HCT116 (cell line): ENCODE measurements at regions not wholly inside any gene's neighbourhood (a gene's known extent, or its start where the extent isn't known, plus 50 kb on each side); places are given as distances from the start of the nearest gene placed in this dataset.

Source experiments
- ATAC-seq: fragments of 200-7000 bp; cut with Tn5 transposase; 2 replicates; pipeline ENCODE4 v1.9.1; 2020; ENCODE audit warnings: mild to moderate bottlenecking, moderate library complexity
- BruUV-seq: library from RNA; stranded (reverse); fragments of 400-500 nt; replicated peaks from 2 replicates; lab custom pipeline; 2021; lab: Mats Ljungman, UMichigan
- CTCF ChIA-PET: fragments of 300-600 bp; sonication (Branson Sonifier 250); formaldehyde crosslinking; loops from one replicate; lab custom pipeline; 2021; ENCODE audit warnings: antibody characterized with exemption; lab: Charles Lee
- POLR2A ChIA-PET: fragments of 300-600, 350-600 bp; sonication (Branson Sonifier 250); formaldehyde crosslinking; loops from one replicate; lab custom pipeline; 2021; ENCODE audit warnings: antibody characterized with exemption; lab: Charles Lee
- RAD21 ChIA-PET, 2 experiments: fragments of 300-600 bp; sonication (Branson Sonifier 250); formaldehyde crosslinking; loops; one replicate each; lab custom pipeline; 2023; ENCODE audit warnings: low total read pairs in 2 of 2; ENCODE audit not compliant: uncharacterized antibody in 2 of 2, unreplicated experiment in 2 of 2, low non-redundant PET in 1 of 2; lab: Charles Lee
- DNase-seq: peaks from one replicate; pipeline ENCODE4 v3.0.0-alpha.2; 2010; ENCODE audit warnings: low read depth, low spot score
- H2AFZ ChIP-seq: fragments of 200-600 bp; shearing (Covaris generic), sonication (generic); 2 replicates; pipeline ENCODE4 v1.6.1; 2017; ENCODE audit warnings: low read depth, mixed run types, mixed read lengths, antibody characterized with exemption, low read length; ENCODE audit not compliant: poor library complexity, severe bottlenecking
- H3K27ac ChIP-seq: 2 replicates; pipeline ENCODE4 v1.5.1; 2012; ENCODE audit warnings: low read depth, low read length
- H3K27me3 ChIP-seq: fragments of 200-600 bp; sonication (generic); 2 replicates; pipeline ENCODE4 v1.6.1; 2016; ENCODE audit warnings: mixed run types, low read length, mixed read lengths; ENCODE audit not compliant: insufficient read depth
- H3K36me3 ChIP-seq, 2 experiments: fragments of 200-500 bp in 1 of 2; fragments of 200-600 bp in 1 of 2; sonication (Bioruptor generic) in 1 of 2; sonication (generic) in 1 of 2; 2 replicates each; pipeline versions ENCODE4 v1.5.1 to v1.6.1; 2014 to 2016; ENCODE audit warnings: low read length in 2 of 2, inconsistent platforms in 1 of 2, mixed read lengths in 1 of 2, mixed run types in 1 of 2; ENCODE audit not compliant: insufficient read depth in 2 of 2, control insufficient read depth in 1 of 2
- H3K4me1 ChIP-seq, 2 experiments: fragments of 200-600 bp in 1 of 2; sonication (generic) in 1 of 2; 2 replicates each; pipeline versions ENCODE4 v1.5.1 to v1.6.1; 2012 to 2017; ENCODE audit warnings: low read length in 2 of 2, inconsistent platforms in 1 of 2, mild to moderate bottlenecking in 1 of 2, mixed read lengths in 1 of 2, mixed run types in 1 of 2, moderate library complexity in 1 of 2; ENCODE audit not compliant: insufficient read depth in 2 of 2, control insufficient read depth in 1 of 2
- H3K4me2 ChIP-seq: fragments of 200-600 bp; sonication (generic); 2 replicates; pipeline ENCODE4 v1.6.1; 2017; ENCODE audit warnings: mixed run types, low read length, mixed read lengths
- H3K4me3 ChIP-seq, 2 experiments: fragments of 200-600 bp in 1 of 2; sonication (generic) in 1 of 2; replicated peaks in 1 of 2; 2 replicates each; pipeline ENCODE4 v1.5.1; 2011 to 2016; ENCODE audit warnings: low read length in 2 of 2, control low read depth in 1 of 2, low read depth in 1 of 2, mild to moderate bottlenecking in 1 of 2, mixed read lengths in 1 of 2, mixed run types in 1 of 2
- H3K79me2 ChIP-seq: fragments of 200-600 bp; sonication (generic); 2 replicates; pipeline ENCODE4 v1.6.1; 2017; ENCODE audit warnings: mild to moderate bottlenecking, mixed run types, low read length, moderate library complexity, mixed read lengths; ENCODE audit not compliant: insufficient read depth
- H3K9ac ChIP-seq: fragments of 200-600 bp; sonication (generic); 2 replicates; pipeline ENCODE4 v1.6.1; 2016; ENCODE audit warnings: low read length, mixed read lengths
- H3K9me2 ChIP-seq: fragments of 200-600 bp; sonication (generic), shearing (Covaris generic); 2 replicates; pipeline ENCODE4 v1.6.1; 2017; ENCODE audit warnings: mixed run types, mild to moderate bottlenecking, moderate library complexity; ENCODE audit not compliant: insufficient read depth
- H3K9me3 ChIP-seq, 2 experiments: fragments of 200-500 bp in 1 of 2; fragments of 200-600 bp in 1 of 2; sonication (Bioruptor generic) in 1 of 2; sonication (generic) in 1 of 2; 2 replicates each; pipeline ENCODE4 v1.6.1; 2014 to 2017; ENCODE audit warnings: low read length in 2 of 2, mixed read lengths in 2 of 2, inconsistent platforms in 1 of 2, low read depth in 1 of 2, mild to moderate bottlenecking in 1 of 2, mixed run types in 1 of 2, moderate library complexity in 1 of 2; ENCODE audit not compliant: control insufficient read depth in 1 of 2, insufficient read depth in 1 of 2
- H4K20me1 ChIP-seq: fragments of 200-600 bp; sonication (generic), shearing (Covaris generic); 2 replicates; pipeline ENCODE4 v1.6.1; 2017; ENCODE audit warnings: mixed run types, mild to moderate bottlenecking, moderate library complexity; ENCODE audit not compliant: insufficient read depth
- CBX3 ChIP-seq: IDR thresholded peaks from 2 replicates; pipeline ENCODE4 v1.6.1; 2012; ENCODE audit warnings: low read depth
- JUND ChIP-seq: IDR thresholded peaks from 2 replicates; pipeline ENCODE4 v1.6.1; 2012
- POLR2A ChIP-seq: IDR thresholded peaks from 2 replicates; pipeline ENCODE4 v1.7.0; 2011; ENCODE audit warnings: borderline replicate concordance; ENCODE audit not compliant: insufficient read depth, insufficient read length; ENCODE audit errors: extremely low read depth
- POLR2AphosphoS5 ChIP-seq: IDR thresholded peaks from 2 replicates; pipeline ENCODE4 v1.6.1; 2011; ENCODE audit warnings: mild to moderate bottlenecking, low read depth, low read length, moderate library complexity
- RAD21 ChIP-seq: IDR thresholded peaks from 2 replicates; pipeline ENCODE4 v1.6.1; 2012; ENCODE audit warnings: low read depth, mild to moderate bottlenecking
- SP1 ChIP-seq: IDR thresholded peaks from 2 replicates; pipeline ENCODE4 v1.6.1; 2012; ENCODE audit warnings: low read depth
- SRF ChIP-seq: IDR thresholded peaks from 2 replicates; pipeline ENCODE4 v1.6.1; 2012; ENCODE audit warnings: low read depth
- ZFX ChIP-seq: fragments of 450-650 bp; IDR thresholded peaks from 2 replicates; pipeline ENCODE4 v1.6.1; 2017
- intact Hi-C: fragments of 100-400 bp; cut with micrococcal nuclease; formaldehyde crosslinking; loops from 2 replicates; pipeline ENCODE4 v1.10.0; 2022
- TF ChIP-seq, protein P1 (sequence below): IDR thresholded peaks from 2 replicates; pipeline ENCODE4 v1.6.1; 2012
- TF ChIP-seq, protein P2 (sequence below), 3 experiments: fragments of 200-600 bp in 1 of 3; sonication (generic) in 1 of 3; IDR thresholded peaks in 2 of 3; conservative IDR thresholded peaks in 1 of 3; 2 replicates each; pipeline ENCODE4 v1.5.1; 2012 to 2017; ENCODE audit warnings: low read depth in 2 of 3, low read length in 2 of 3, antibody characterized with exemption in 1 of 3, borderline replicate concordance in 1 of 3, control low read depth in 1 of 3, mild to moderate bottlenecking in 1 of 3, mixed read lengths in 1 of 3, mixed run types in 1 of 3, moderate library complexity in 1 of 3; ENCODE audit not compliant: insufficient read depth in 1 of 3
- TF ChIP-seq, protein P3 (sequence below): IDR thresholded peaks from 2 replicates; pipeline ENCODE4 v1.6.1; 2012; ENCODE audit warnings: low read depth

DNA sequence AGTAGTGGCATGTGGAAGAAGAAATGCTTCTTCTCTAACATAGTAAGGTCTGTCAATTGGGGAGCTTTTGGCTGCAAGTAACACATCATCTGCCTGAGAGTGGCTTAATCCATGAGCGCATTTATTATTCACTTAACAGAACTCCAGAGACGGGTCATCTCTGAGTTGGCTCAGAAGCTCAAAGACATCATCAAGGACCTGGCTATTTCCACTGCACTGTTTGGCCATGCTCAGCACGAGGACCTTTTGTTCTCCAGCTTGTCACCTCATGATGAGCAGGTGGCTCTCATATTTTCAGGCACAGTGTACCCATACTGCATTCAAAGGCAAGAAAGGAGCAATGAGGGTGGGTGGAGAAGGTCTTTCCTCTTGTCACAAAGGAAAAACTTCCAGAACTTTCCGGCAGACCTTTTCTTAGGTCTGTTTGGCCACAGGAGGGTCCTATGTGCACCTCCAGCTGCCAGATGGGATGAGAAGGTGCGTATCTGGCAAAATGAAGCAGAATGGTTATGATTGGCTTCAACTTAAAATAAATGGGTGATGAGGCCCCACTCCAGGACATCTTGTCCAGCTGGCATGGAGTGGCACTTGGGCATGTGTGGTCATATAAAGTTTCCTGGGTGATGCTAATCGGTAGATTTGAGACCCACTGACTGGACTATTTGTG is 55.6 kb upstream of the SHH start:
- Histone ChIP-seq H3K9me3 (no peaks in the 10 kb centered on the region; a peak in 1 of 4 replicates), H3K9me2 (no peaks in the 10 kb centered on the region), H3K9ac (no peak overlapping the region), H3K4me3 (no peak overlapping the region), H3K79me2 (no peaks in the 10 kb centered on the region), H3K36me3 (no peaks in the 10 kb centered on the region), H3K27ac (no peak overlapping the region), H3K4me1 (no peaks in the 10 kb centered on the region), H2AFZ (no peak overlapping the region), H3K27me3 (no peaks in the 10 kb centered on the region), H4K20me1 (no peaks in the 10 kb centered on the region), H3K4me2 (no peak overlapping the region)
- DNase-seq (no peak), ATAC-seq (no peak)
- ChIA-PET POLR2A (no interaction called here), CTCF (no interaction called here), RAD21 (no interaction called here)
- BruUV-seq, result no TSS peak
- intact Hi-C loops, result no loop called here
- TF ChIP-seq SP1 (no peak), ZFX (no peak), RAD21 (no peak), POLR2A (no peak), POLR2AphosphoS5 (no peak)
- TF ChIP-seq, protein P1, sequence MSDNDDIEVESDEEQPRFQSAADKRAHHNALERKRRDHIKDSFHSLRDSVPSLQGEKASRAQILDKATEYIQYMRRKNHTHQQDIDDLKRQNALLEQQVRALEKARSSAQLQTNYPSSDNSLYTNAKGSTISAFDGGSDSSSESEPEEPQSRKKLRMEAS, result no peak
- TF ChIP-seq, protein P2, sequence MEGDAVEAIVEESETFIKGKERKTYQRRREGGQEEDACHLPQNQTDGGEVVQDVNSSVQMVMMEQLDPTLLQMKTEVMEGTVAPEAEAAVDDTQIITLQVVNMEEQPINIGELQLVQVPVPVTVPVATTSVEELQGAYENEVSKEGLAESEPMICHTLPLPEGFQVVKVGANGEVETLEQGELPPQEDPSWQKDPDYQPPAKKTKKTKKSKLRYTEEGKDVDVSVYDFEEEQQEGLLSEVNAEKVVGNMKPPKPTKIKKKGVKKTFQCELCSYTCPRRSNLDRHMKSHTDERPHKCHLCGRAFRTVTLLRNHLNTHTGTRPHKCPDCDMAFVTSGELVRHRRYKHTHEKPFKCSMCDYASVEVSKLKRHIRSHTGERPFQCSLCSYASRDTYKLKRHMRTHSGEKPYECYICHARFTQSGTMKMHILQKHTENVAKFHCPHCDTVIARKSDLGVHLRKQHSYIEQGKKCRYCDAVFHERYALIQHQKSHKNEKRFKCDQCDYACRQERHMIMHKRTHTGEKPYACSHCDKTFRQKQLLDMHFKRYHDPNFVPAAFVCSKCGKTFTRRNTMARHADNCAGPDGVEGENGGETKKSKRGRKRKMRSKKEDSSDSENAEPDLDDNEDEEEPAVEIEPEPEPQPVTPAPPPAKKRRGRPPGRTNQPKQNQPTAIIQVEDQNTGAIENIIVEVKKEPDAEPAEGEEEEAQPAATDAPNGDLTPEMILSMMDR (IDR thresholded peaks at IDR 0.05 in 2 of 3, conservative IDR thresholded peaks at IDR 0.05 in 1 of 3; ENCODE audit: borderline replicate concordance in 1 of 3, insufficient read depth in 1 of 3, low read depth in 2 of 3, low read length in 2 of 3), result no peak

DNA sequence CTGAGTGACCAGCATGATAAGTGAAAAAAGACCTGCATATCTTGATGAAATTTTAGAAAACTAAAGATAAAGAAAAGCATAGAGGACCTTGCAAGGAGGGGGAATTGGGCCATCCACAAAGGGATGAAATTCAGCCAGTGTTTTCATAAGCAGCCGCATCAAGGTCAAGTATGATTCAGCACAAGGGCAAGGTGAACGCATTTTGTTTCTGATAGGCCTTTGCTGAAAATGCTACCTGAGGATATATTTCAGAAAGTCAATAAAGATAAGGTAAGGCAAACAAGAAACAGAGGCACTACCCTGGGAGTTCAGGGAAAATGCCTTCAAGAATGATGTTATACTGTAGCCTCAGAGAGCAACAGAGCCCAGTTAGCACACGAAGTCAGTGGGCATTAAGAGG is 55.0 kb upstream of the SHH start:
- intact Hi-C loops, result no loop called here
- no peak overlapping the region for H3K9ac ChIP-seq
- no peaks in the 10 kb centered on the region for H3K79me2 ChIP-seq
- H3K27ac ChIP-seq, result no peak overlapping the region
- H3K4me2 ChIP-seq, result no peak overlapping the region
- H3K9me3 ChIP-seq, result no peaks in the 10 kb centered on the region; a peak in 1 of 4 replicates
- peaks cover 1 to 3% of the 10 kb centered on the region in 2 experiments; a peak in 2 of 4 replicates for H3K4me1 ChIP-seq
- no peaks in the 10 kb centered on the region for H3K9me2 ChIP-seq
- no peak overlapping the region for H3K4me3 ChIP-seq
- RAD21 ChIA-PET, result no interaction called here
- BruUV-seq, result no TSS peak
- CTCF ChIA-PET, result no interaction called here
- no peaks in the 10 kb centered on the region for H3K27me3 ChIP-seq
- no peak for ATAC-seq
- no peak overlapping the region for H2AFZ ChIP-seq
- no peaks in the 10 kb centered on the region for H3K36me3 ChIP-seq
- DNase-seq, result no peak
- POLR2A ChIA-PET, result no interaction called here
- no peaks in the 10 kb centered on the region for H4K20me1 ChIP-seq
- no peak for TF ChIP-seq JUND
- TF ChIP-seq, protein P3, sequence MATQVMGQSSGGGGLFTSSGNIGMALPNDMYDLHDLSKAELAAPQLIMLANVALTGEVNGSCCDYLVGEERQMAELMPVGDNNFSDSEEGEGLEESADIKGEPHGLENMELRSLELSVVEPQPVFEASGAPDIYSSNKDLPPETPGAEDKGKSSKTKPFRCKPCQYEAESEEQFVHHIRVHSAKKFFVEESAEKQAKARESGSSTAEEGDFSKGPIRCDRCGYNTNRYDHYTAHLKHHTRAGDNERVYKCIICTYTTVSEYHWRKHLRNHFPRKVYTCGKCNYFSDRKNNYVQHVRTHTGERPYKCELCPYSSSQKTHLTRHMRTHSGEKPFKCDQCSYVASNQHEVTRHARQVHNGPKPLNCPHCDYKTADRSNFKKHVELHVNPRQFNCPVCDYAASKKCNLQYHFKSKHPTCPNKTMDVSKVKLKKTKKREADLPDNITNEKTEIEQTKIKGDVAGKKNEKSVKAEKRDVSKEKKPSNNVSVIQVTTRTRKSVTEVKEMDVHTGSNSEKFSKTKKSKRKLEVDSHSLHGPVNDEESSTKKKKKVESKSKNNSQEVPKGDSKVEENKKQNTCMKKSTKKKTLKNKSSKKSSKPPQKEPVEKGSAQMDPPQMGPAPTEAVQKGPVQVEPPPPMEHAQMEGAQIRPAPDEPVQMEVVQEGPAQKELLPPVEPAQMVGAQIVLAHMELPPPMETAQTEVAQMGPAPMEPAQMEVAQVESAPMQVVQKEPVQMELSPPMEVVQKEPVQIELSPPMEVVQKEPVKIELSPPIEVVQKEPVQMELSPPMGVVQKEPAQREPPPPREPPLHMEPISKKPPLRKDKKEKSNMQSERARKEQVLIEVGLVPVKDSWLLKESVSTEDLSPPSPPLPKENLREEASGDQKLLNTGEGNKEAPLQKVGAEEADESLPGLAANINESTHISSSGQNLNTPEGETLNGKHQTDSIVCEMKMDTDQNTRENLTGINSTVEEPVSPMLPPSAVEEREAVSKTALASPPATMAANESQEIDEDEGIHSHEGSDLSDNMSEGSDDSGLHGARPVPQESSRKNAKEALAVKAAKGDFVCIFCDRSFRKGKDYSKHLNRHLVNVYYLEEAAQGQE, result no peak
- no peak for TF ChIP-seq ZFX
- TF ChIP-seq POLR2A, result no peak
- no peak for TF ChIP-seq CBX3
- TF ChIP-seq, protein P1, result no peak
- TF ChIP-seq SRF, result no peak
